Right lobe of liver (tissue), 4 donors: ENCODE measurements at regions not wholly inside any gene's neighbourhood (a gene's known extent, or its start where the extent isn't known, plus 50 kb on each side); places are given as distances from the start of the nearest gene placed in this dataset.

Experiments
- CTCF ChIP-seq, 4 donors: fragments of 200-600 bp in 3 of 4; fragments of 450-650 bp in 1 of 4; IDR thresholded peaks; one replicate each; pipeline versions ENCODE4 v1.5.1 to v1.8.0; 2016 to 2022; ENCODE audit warnings: antibody characterized with exemption in 4 of 4, mild to moderate bottlenecking in 2 of 4
- POLR2A ChIP-seq: fragments of 450-650 bp; IDR thresholded peaks from one replicate; pipeline ENCODE4 v1.6.1; 2017; ENCODE audit warnings: antibody characterized with exemption, mild to moderate bottlenecking
- donor health status: DM: no; HTN: no; CAD: no.
- donor health status: DM: no; HTN: no; CAD: no.
- donor health status: DM: no; HTN: yes; CAD: no.

DNA sequence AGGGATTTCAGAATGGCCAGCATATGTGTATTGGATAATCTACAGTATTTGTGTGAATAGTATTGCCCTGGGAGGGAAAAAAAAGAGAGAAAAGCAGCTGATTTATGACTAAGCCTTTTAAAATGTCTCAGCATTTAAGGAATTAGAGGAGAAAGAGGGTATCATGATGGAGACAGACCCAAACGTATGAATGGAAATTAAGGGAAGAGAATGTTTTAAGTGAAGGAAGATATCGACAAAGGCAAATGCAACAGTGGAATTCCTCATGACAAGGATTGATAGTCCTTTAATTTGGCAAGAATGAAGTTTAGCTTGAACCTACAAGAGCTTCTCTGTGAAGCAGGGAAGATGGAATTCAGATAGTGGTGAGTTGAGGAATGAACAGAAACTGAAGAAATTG is 367.3 kb upstream of the POU3F2 start:
- TF ChIP-seq CTCF (IDR thresholded peaks at IDR 0.05), result no peak
- no peak for TF ChIP-seq POLR2A
